NB4 (cell line): ENCODE measurements at regions not wholly inside any gene's neighbourhood (a gene's known extent, or its start where the extent isn't known, plus 50 kb on each side); places are given as distances from the start of the nearest gene placed in this dataset.
"Not testable (repeated sequence)": the region's sequence is repeated elsewhere in the genome, so short reads cannot be mapped to it uniquely, and the experiment has no call there.

Experiments used
- DNase-seq: peaks from one replicate; pipeline ENCODE4 v3.0.0; 2010; ENCODE audit warnings: low read depth
- H3K4me3 ChIP-seq: one replicate; pipeline ENCODE4 v1.5.1; 2011; ENCODE audit warnings: mild to moderate bottlenecking, low read depth, low read length, moderate library complexity
- MYC ChIP-seq: IDR thresholded peaks from 2 replicates; pipeline ENCODE4 v1.6.1; 2011; ENCODE audit warnings: low read depth, low read length
- POLR2A ChIP-seq: IDR thresholded peaks from 2 replicates; pipeline ENCODE4 v1.6.1; 2011; ENCODE audit warnings: mild to moderate bottlenecking; ENCODE audit not compliant: insufficient read length; ENCODE audit errors: extremely low read depth
- TF ChIP-seq, protein P1 (sequence below): IDR thresholded peaks from one replicate; pipeline ENCODE4 v1.5.1; 2012; ENCODE audit warnings: low read depth, low read length
- TF ChIP-seq, protein P2 (sequence below): IDR thresholded peaks from 2 replicates; pipeline ENCODE4 v1.6.1; 2011; ENCODE audit warnings: low read depth, low read length

GRCh38 chr6:81889377-81890053 is 137.0 kb upstream of the TENT5A start:
- no peak for DNase-seq
- TF ChIP-seq, protein P1, sequence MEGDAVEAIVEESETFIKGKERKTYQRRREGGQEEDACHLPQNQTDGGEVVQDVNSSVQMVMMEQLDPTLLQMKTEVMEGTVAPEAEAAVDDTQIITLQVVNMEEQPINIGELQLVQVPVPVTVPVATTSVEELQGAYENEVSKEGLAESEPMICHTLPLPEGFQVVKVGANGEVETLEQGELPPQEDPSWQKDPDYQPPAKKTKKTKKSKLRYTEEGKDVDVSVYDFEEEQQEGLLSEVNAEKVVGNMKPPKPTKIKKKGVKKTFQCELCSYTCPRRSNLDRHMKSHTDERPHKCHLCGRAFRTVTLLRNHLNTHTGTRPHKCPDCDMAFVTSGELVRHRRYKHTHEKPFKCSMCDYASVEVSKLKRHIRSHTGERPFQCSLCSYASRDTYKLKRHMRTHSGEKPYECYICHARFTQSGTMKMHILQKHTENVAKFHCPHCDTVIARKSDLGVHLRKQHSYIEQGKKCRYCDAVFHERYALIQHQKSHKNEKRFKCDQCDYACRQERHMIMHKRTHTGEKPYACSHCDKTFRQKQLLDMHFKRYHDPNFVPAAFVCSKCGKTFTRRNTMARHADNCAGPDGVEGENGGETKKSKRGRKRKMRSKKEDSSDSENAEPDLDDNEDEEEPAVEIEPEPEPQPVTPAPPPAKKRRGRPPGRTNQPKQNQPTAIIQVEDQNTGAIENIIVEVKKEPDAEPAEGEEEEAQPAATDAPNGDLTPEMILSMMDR = no peak
- no peak for TF ChIP-seq POLR2A
- no peak for TF ChIP-seq MYC
- TF ChIP-seq, protein P2, sequence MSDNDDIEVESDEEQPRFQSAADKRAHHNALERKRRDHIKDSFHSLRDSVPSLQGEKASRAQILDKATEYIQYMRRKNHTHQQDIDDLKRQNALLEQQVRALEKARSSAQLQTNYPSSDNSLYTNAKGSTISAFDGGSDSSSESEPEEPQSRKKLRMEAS = no peak
- no peak overlapping the region for H3K4me3 ChIP-seq

DNA sequence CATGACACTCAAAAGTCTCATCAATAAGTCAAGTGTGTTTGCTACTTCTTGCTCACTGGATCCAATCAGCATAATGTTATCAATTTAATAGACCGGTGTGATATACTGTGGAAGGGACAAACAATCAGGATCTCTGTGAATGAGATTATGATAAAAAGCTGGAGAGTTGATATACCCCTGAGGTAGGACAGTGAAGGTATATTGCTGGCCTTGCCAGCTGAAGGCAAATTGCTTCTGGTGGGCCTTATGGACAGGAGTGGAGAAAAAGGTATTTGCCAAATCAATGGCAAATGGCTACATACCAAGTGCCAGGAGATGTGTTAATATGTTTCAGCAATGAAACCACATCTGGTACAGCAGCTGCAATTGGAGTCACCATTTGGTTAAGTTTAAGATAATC is 134.4 kb upstream of the TENT5A start:
- H3K4me3 ChIP-seq, DNase-seq: not testable (repeated sequence)

- TF ChIP-seq MYC (no peak), POLR2A (no peak)
- TF ChIP-seq, protein P2 = no peak
- TF ChIP-seq, protein P1 = no peak
- no peak for DNase-seq
Observed at GRCh38 chr6:81886157-81886556, 133.7 kb upstream of the TENT5A start.

DNA sequence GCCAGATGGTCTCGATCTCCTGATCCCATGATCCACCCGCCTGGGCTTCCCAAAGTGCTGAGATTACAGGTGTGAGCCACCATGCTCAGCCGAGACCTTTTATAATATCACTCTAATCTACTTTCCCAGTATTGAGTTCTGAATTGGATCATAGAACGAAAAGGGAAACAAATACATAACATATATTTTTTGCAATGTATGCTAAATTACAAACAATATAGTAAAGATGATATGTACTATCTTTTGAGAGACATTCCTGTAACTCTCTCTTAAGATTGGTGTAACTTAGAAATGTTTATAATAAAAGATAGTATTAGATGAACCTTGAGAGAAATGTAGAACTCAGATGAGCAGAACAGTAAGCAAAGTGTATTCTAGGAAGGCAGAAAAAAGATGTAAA is 129.2 kb upstream of the TENT5A start:
- no peak overlapping the region for H3K4me3 ChIP-seq
- DNase-seq = no peak
- TF ChIP-seq, protein P1 = no peak
- TF ChIP-seq, protein P2 = no peak
- TF ChIP-seq POLR2A (no peak), MYC (no peak)

More at GRCh38 chr6:81886157-81886556, 133.7 kb upstream of the TENT5A start:
- no peak overlapping the region for H3K4me3 ChIP-seq

DNA sequence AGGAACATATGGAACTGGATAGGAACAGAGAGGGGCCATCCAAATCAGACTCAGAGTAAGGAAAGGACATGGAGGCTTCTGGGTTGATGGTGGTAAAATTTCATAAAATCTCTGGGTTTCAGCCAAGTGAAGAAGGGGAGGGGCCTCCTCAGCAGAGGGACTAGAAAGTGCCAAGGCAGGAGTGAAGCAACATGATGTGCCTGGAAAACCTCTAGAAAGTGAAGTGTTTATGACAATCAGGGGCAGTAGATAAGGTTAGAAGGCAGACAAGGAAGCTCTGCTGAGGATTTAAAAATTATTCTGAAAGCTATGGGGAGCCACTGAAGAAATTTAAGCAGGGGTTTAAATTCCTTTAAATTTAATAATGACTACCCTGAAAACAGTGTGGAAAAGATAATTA is 126.0 kb upstream of the TENT5A start:
- no peak for TF ChIP-seq MYC
- no peak for TF ChIP-seq POLR2A
- TF ChIP-seq, protein P2 = no peak
- TF ChIP-seq, protein P1 = no peak
- DNase-seq = no peak
- no peak overlapping the region for H3K4me3 ChIP-seq

- TF ChIP-seq, protein P1 = no peak
- TF ChIP-seq POLR2A (no peak), MYC (no peak)
- TF ChIP-seq, protein P2 = no peak
- H3K4me3 ChIP-seq = no peak overlapping the region
- no peak for DNase-seq
Observed at GRCh38 chr6:81876971-81877370, 124.5 kb upstream of the TENT5A start.
